ENCODE measurements at regions not wholly inside any gene's neighbourhood (a gene's known extent, or its start where the extent isn't known, plus 50 kb on each side); places are given as distances from the start of the nearest gene placed in this dataset.

DNA sequence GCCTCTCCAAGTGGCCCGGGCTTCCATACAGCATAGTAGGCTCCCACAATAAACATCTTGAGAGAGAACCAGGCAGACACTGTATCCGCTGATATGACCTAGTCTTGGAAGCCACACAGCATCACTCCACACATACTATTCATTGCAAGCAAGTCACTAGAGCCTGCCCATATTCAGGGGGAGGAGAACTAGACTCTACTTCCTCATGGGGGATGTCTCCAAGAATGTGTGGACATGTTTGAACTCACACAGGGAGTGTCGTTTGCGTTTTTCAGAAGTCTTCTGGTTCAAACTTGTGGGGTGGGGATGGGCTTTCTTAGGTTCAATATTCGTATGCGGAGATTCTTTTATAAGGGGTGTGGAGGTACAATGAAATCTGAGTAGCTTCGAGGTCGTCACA, 232.6 kb upstream of the HABP2 start:
- 71 to 77% methylated on average over 8 of the region's 8 CpGs for WGBS, 2 donors
- DNase-seq (no peak), ATAC-seq (no peak)
- Histone ChIP-seq H3K9me3 (no peaks in the 10 kb centered on the region), H3K4me1 (no peaks in the 10 kb centered on the region), H3K4me3 (no peak overlapping the region), H3K27ac (no peak overlapping the region), H3K27me3 (no peaks in the 10 kb centered on the region), H3K36me3 (replicated peaks in 1 of 2; ENCODE audit: insufficient read depth in 1 of 2, low read depth in 2 of 2) (no peaks in the 10 kb centered on the region)
- intact Hi-C loops (cut with DNase I) = no loop called here
- TF ChIP-seq, protein P1, sequence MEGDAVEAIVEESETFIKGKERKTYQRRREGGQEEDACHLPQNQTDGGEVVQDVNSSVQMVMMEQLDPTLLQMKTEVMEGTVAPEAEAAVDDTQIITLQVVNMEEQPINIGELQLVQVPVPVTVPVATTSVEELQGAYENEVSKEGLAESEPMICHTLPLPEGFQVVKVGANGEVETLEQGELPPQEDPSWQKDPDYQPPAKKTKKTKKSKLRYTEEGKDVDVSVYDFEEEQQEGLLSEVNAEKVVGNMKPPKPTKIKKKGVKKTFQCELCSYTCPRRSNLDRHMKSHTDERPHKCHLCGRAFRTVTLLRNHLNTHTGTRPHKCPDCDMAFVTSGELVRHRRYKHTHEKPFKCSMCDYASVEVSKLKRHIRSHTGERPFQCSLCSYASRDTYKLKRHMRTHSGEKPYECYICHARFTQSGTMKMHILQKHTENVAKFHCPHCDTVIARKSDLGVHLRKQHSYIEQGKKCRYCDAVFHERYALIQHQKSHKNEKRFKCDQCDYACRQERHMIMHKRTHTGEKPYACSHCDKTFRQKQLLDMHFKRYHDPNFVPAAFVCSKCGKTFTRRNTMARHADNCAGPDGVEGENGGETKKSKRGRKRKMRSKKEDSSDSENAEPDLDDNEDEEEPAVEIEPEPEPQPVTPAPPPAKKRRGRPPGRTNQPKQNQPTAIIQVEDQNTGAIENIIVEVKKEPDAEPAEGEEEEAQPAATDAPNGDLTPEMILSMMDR (IDR thresholded peaks at IDR 0.05) = no peak
- no peak for TF ChIP-seq POLR2A (IDR thresholded peaks at IDR 0.05)

DNA sequence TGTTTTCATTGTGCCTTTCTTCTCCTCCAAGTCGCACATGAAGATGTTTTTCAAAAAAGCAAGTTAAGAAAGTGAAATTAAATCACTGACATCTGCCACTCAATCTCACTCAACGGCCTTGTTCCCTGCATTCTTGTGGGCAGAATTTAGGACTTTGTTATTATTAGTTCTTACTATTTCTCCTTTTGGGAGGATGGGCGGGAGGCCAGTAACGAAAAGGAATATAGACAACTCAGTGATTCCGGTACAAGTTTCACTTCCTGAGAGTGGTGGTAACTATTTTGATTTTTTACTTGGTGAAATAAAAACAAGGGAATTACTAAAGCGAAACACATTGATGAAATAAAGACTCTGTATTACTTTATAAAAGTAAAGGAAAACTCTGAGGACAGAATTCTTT, 231.9 kb upstream of the HABP2 start:
- H3K36me3 ChIP-seq (replicated peaks in 1 of 2; ENCODE audit: insufficient read depth in 1 of 2, low read depth in 2 of 2) = no peaks in the 10 kb centered on the region
- TF ChIP-seq, protein P1 (IDR thresholded peaks at IDR 0.05) = no peak
- no peak for TF ChIP-seq POLR2A (IDR thresholded peaks at IDR 0.05)
- H3K27me3 ChIP-seq = no peaks in the 10 kb centered on the region
- intact Hi-C loops (cut with DNase I) = no loop called here
- H3K4me1 ChIP-seq = no peaks in the 10 kb centered on the region
- no peak overlapping the region for H3K4me3 ChIP-seq
- peak in 2 of 4 donors; percentile 9 to 59 for DNase-seq
- H3K9me3 ChIP-seq = no peaks in the 10 kb centered on the region
- WGBS, 2 donors = 63 to 76% methylated on average over 6 of the region's 6 CpGs
- ATAC-seq = no peak
- no peak overlapping the region for H3K27ac ChIP-seq

DNA sequence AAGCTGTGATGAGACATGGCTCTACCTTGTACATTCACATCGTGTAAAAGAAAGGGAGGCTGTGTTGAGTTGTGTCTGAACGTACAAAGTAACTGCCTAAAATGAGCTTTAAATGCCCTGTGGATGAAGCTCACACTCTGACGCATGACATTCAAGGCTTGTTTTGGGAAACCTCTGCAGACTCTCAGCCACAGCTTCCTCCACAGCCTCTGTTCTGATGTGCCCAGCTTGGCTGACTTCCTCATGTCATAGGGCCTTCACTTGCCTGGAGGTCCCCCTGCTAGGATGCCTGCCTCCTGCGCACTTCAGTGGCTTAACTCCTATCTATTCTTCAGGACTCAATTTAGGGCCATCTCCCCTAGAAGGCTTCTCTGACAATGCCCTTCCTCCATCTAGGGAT, 230.0 kb upstream of the HABP2 start:
- TF ChIP-seq, protein P1 (IDR thresholded peaks at IDR 0.05) = no peak
- no peak for TF ChIP-seq POLR2A (IDR thresholded peaks at IDR 0.05)
- Histone ChIP-seq H3K36me3 (replicated peaks in 1 of 2; ENCODE audit: insufficient read depth in 1 of 2, low read depth in 2 of 2) (no peaks in the 10 kb centered on the region), H3K9me3 (no peaks in the 10 kb centered on the region), H3K4me1 (no peaks in the 10 kb centered on the region), H3K4me3 (no peak overlapping the region), H3K27me3 (no peaks in the 10 kb centered on the region), H3K27ac (no peak overlapping the region)
- intact Hi-C loops (cut with DNase I) = no loop called here
- 60 to 90% methylated on average over 4 of the region's 4 CpGs for WGBS, 2 donors
- DNase-seq = peak in 2 of 4 donors; percentile 8 to 67
- ATAC-seq = no peak

DNA sequence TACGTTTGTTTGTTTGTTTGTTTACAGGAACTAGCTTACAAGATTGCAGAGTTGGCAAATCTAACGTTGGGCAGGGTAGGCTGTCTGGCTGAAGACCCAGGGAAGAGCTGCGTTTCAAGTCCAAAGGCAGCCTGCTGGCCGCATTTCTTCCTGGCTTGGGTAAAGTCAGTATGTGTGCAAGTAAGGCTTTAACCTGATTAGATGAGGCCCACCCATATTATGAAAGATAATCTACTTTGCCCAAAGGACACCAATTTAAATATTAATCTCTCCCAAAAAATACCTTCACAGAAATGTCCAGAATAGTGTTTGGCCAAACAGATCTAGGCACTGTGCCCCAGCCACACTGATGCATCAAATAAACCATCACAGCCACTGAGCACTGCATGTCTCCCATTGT, 228.9 kb upstream of the HABP2 start:
- H3K9me3 ChIP-seq = no peaks in the 10 kb centered on the region
- no peak for DNase-seq
- no peak overlapping the region for H3K27ac ChIP-seq
- 73 to 77% methylated on average over 4 of the region's 4 CpGs for WGBS, 2 donors
- H3K4me3 ChIP-seq = no peak overlapping the region
- no peaks in the 10 kb centered on the region for H3K36me3 ChIP-seq (replicated peaks in 1 of 2; ENCODE audit: insufficient read depth in 1 of 2, low read depth in 2 of 2)
- no peaks in the 10 kb centered on the region for H3K27me3 ChIP-seq
- intact Hi-C loops (cut with DNase I) = no loop called here
- no peak for TF ChIP-seq POLR2A (IDR thresholded peaks at IDR 0.05)
- TF ChIP-seq, protein P1 (IDR thresholded peaks at IDR 0.05) = no peak
- no peaks in the 10 kb centered on the region for H3K4me1 ChIP-seq
- no peak for ATAC-seq

Measured in body of pancreas (tissue), 4 donors.